Fibroblast of lung (primary cell): ENCODE measurements at regions not wholly inside any gene's neighbourhood (a gene's known extent, or its start where the extent isn't known, plus 50 kb on each side); places are given as distances from the start of the nearest gene placed in this dataset.

Experiments used
- DNase-seq, 2 donors: peaks; one replicate each; pipeline versions ENCODE4 v3.0.0 to v3.0.0-alpha.2; 2010; ENCODE audit warnings: low read depth in 2 of 2
- H2AFZ ChIP-seq: 2 replicates; pipeline ENCODE4 v1.5.1; 2012; ENCODE audit warnings: low read length, control low read depth, inconsistent platforms
- H3K27ac ChIP-seq: 2 replicates; pipeline ENCODE4 v1.5.1; 2011; ENCODE audit warnings: low read length, control low read depth; ENCODE audit not compliant: insufficient read depth
- H3K27me3 ChIP-seq: 2 replicates; pipeline ENCODE4 v1.5.1; 2011; ENCODE audit warnings: mild to moderate bottlenecking, low read length; ENCODE audit not compliant: control insufficient read depth, insufficient read depth
- H3K36me3 ChIP-seq: 2 replicates; pipeline ENCODE4 v1.5.1; 2011; ENCODE audit warnings: low read length; ENCODE audit not compliant: control insufficient read depth, insufficient read depth
- H3K4me1 ChIP-seq: 2 replicates; pipeline ENCODE4 v1.5.1; 2011; ENCODE audit warnings: low read length; ENCODE audit not compliant: control insufficient read depth, insufficient read depth; ENCODE audit errors: extremely low read depth
- H3K4me2 ChIP-seq: 2 replicates; pipeline ENCODE4 v1.5.1; 2011; ENCODE audit warnings: low read length, control low read depth; ENCODE audit not compliant: insufficient read depth; ENCODE audit errors: extremely low read depth
- H3K4me3 ChIP-seq, 4 experiments: fragments of 200-600 bp in 1 of 4; sonication (generic) in 1 of 4; replicated peaks in 1 of 4; 2 replicates each; pipeline ENCODE4 v1.5.1; 2011 to 2016; ENCODE audit warnings: low read length in 4 of 4, low read depth in 3 of 4, mild to moderate bottlenecking in 3 of 4, control low read depth in 2 of 4, inconsistent platforms in 1 of 4, mixed read lengths in 1 of 4; ENCODE audit not compliant: insufficient read depth in 1 of 4; ENCODE audit errors: control extremely low read depth in 1 of 4
- H3K79me2 ChIP-seq: 2 replicates; pipeline ENCODE4 v1.5.1; 2012; ENCODE audit warnings: mild to moderate bottlenecking, low read length, inconsistent platforms; ENCODE audit not compliant: control insufficient read depth, insufficient read depth
- H3K9ac ChIP-seq: 2 replicates; pipeline ENCODE4 v1.5.1; 2011; ENCODE audit warnings: mild to moderate bottlenecking, low read length, control low read depth; ENCODE audit not compliant: insufficient read depth
- H3K9me3 ChIP-seq: 2 replicates; pipeline ENCODE4 v1.5.1; 2012; ENCODE audit warnings: low read depth, low read length; ENCODE audit not compliant: control insufficient read depth, insufficient read depth
- H4K20me1 ChIP-seq: 2 replicates; pipeline ENCODE4 v1.5.1; 2011; ENCODE audit warnings: low read length; ENCODE audit not compliant: control insufficient read depth, insufficient read depth; ENCODE audit errors: extremely low read depth
- EZH2 ChIP-seq: IDR thresholded peaks from 2 replicates; pipeline ENCODE4 v1.5.1; 2012; ENCODE audit warnings: low read length, control low read depth, mild to moderate bottlenecking; ENCODE audit errors: missing control alignments
- TF ChIP-seq, protein P1 (sequence below), 2 donors: IDR thresholded peaks in 1 of 2; conservative IDR thresholded peaks in 1 of 2; 1 replicate in 1 of 2; 2 replicates in 1 of 2; pipeline ENCODE4 v1.5.1; 2011 to 2012; ENCODE audit warnings: low read length in 2 of 2, control low read depth in 1 of 2, inconsistent platforms in 1 of 2, low read depth in 1 of 2, mild to moderate bottlenecking in 1 of 2

DNA sequence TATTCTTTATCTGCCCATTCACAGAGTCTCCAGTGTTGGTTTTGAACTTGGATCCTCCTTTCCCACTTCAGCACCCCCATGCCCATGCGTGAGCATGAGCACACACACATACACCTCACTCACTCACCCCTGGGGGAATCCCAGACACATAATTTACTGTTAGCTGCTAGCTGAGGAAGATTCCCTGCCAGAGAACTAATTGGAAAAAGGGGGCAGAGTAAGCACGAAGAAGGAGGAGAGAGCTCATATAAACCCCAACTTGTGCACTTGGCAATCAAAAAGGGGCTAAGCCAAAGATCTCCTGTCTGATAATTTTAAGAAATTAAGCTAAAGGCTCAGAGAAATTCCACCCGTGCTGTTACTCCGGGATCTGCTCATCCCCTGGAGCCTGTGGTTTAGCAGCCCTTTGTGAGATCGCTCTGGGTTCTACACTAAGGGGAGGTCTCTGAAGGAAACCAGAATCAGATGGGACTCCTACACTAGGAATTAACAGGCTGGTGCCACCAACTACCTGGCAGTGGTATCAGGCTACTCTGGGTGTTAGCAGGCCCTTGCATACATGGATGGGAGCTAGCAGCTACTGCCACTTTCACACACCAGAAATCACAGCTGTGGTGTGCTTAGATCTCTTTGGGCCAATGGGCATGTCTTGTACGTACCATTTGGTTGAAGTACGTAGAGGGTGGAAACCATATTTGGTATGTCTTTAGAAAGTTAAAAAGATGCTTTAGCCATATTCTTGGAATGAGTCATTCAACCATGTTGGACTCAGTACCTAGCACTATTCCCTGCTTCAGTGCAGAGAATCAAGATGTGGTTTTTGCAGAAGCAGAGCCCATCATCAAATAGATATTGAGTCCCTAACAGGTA is 95.6 kb upstream of the SLC14A2 start:
- peaks cover 22% of the 10 kb centered on the region for H3K4me1 ChIP-seq
- TF ChIP-seq EZH2, result no peak
- TF ChIP-seq, protein P1, sequence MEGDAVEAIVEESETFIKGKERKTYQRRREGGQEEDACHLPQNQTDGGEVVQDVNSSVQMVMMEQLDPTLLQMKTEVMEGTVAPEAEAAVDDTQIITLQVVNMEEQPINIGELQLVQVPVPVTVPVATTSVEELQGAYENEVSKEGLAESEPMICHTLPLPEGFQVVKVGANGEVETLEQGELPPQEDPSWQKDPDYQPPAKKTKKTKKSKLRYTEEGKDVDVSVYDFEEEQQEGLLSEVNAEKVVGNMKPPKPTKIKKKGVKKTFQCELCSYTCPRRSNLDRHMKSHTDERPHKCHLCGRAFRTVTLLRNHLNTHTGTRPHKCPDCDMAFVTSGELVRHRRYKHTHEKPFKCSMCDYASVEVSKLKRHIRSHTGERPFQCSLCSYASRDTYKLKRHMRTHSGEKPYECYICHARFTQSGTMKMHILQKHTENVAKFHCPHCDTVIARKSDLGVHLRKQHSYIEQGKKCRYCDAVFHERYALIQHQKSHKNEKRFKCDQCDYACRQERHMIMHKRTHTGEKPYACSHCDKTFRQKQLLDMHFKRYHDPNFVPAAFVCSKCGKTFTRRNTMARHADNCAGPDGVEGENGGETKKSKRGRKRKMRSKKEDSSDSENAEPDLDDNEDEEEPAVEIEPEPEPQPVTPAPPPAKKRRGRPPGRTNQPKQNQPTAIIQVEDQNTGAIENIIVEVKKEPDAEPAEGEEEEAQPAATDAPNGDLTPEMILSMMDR (conservative IDR thresholded peaks at IDR 0.05 in 1 of 2, IDR thresholded peaks at IDR 0.05 in 1 of 2; ENCODE audit: low read depth in 1 of 2, low read length in 2 of 2), result no peak
- no peaks in the 10 kb centered on the region for H3K9me3 ChIP-seq
- no peaks in the 10 kb centered on the region for H3K27me3 ChIP-seq
- peak; percentile 39 to 87 for DNase-seq
- H3K27ac ChIP-seq, result no peak overlapping the region
- H3K4me2 ChIP-seq, result no peak overlapping the region
- no peak overlapping the region for H2AFZ ChIP-seq
- no peaks in the 10 kb centered on the region for H3K79me2 ChIP-seq
- H3K4me3 ChIP-seq, result no peak overlapping the region
- no peak overlapping the region for H3K9ac ChIP-seq
- no peaks in the 10 kb centered on the region for H3K36me3 ChIP-seq
- no peaks in the 10 kb centered on the region for H4K20me1 ChIP-seq

DNA sequence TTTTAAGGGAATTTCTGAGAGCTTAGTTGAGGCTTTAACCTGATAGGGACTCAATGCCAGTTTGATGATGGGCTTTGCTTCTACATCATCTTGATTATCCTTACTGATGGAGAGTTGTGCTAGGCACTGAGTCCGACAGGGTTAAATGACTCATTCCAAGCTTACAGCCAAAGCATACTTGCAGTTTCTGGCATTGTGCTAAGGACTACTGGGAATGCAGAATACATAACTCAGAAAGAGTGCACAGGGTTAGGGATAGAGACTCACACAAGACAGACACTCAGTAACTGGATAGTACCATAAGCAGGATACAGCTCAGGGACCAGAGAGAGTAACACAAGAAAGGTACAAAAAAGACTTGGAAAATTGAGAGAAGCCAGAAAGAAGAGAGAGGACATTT is 94.1 kb upstream of the SLC14A2 start:
- TF ChIP-seq, protein P1 (conservative IDR thresholded peaks at IDR 0.05 in 1 of 2, IDR thresholded peaks at IDR 0.05 in 1 of 2; ENCODE audit: low read depth in 1 of 2, low read length in 2 of 2), result no peak
- peaks cover 22% of the 10 kb centered on the region for H3K4me1 ChIP-seq
- H3K4me3 ChIP-seq, result no peak overlapping the region
- H3K79me2 ChIP-seq, result no peaks in the 10 kb centered on the region
- H3K27ac ChIP-seq, result peak overlapping the region; percentile 49
- DNase-seq, result peak; percentile 86 to 95
- H3K27me3 ChIP-seq, result no peaks in the 10 kb centered on the region
- H2AFZ ChIP-seq, result no peak overlapping the region
- H4K20me1 ChIP-seq, result no peaks in the 10 kb centered on the region
- H3K9me3 ChIP-seq, result no peaks in the 10 kb centered on the region
- no peaks in the 10 kb centered on the region for H3K36me3 ChIP-seq
- no peak overlapping the region for H3K4me2 ChIP-seq
- no peak overlapping the region for H3K9ac ChIP-seq

DNA sequence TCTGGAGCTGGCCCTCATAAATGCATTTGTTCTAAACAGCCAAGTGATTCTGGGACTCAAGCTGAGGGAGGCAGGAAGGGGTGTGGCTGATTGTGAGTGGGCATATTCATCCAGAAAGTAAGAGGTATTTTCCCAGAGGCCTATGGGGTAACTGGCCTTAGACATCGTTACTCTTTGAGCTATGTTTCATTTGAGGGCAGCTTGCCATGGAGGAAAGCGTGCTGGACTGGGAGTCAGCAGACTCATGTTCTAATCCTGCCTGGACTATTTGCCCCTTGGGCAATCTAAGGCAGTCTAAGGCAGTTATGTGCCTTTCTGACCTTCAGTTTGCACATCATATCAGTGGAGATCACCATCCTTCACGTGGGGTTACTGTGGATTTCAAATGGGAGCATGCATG is 93.5 kb upstream of the SLC14A2 start:
- Histone ChIP-seq H3K4me1 (peaks cover 20% of the 10 kb centered on the region), H3K4me3 (no peak overlapping the region), H3K27me3 (no peaks in the 10 kb centered on the region), H4K20me1 (no peaks in the 10 kb centered on the region), H3K9ac (no peak overlapping the region), H3K9me3 (no peaks in the 10 kb centered on the region), H3K4me2 (peak overlapping the region; percentile 26), H3K36me3 (no peaks in the 10 kb centered on the region), H2AFZ (no peak overlapping the region), H3K27ac (peak overlapping the region; percentile 49), H3K79me2 (no peaks in the 10 kb centered on the region)
- DNase-seq, result peak; percentile 50 to 75
- no peak for TF ChIP-seq EZH2
- TF ChIP-seq, protein P1 (conservative IDR thresholded peaks at IDR 0.05 in 1 of 2, IDR thresholded peaks at IDR 0.05 in 1 of 2; ENCODE audit: low read depth in 1 of 2, low read length in 2 of 2), result no peak
